Osteoblast (primary cell): ENCODE measurements at regions not wholly inside any gene's neighbourhood (a gene's known extent, or its start where the extent isn't known, plus 50 kb on each side); places are given as distances from the start of the nearest gene placed in this dataset.

ENCODE experiments used
- DNase-seq: peaks from one replicate; pipeline ENCODE4 v3.0.0; 2011; ENCODE audit warnings: low spot score, mixed read lengths; ENCODE audit not compliant: insufficient read length; ENCODE audit errors: missing footprints
- H2AFZ ChIP-seq: 2 replicates; pipeline ENCODE4 v1.6.0; 2011; ENCODE audit warnings: mild to moderate bottlenecking, low read length
- H3K27ac ChIP-seq: 2 replicates; pipeline ENCODE4 v1.5.1; 2011; ENCODE audit warnings: mild to moderate bottlenecking, low read depth, low read length, moderate library complexity
- H3K27me3 ChIP-seq: 2 replicates; pipeline ENCODE4 v1.6.0; 2012; ENCODE audit warnings: mild to moderate bottlenecking, control low read depth, inconsistent platforms, low read length, moderate library complexity; ENCODE audit not compliant: insufficient read depth
- H3K36me3 ChIP-seq: 2 replicates; pipeline ENCODE4 v1.5.1; 2011; ENCODE audit warnings: mild to moderate bottlenecking, low read length, control low read depth, moderate library complexity; ENCODE audit not compliant: insufficient read depth
- H3K4me1 ChIP-seq: 2 replicates; pipeline ENCODE4 v1.5.1; 2011; ENCODE audit warnings: mild to moderate bottlenecking, low read length, control low read depth, moderate library complexity; ENCODE audit not compliant: insufficient read depth
- H3K4me2 ChIP-seq: 2 replicates; pipeline ENCODE4 v1.6.0; 2011; ENCODE audit warnings: mild to moderate bottlenecking, low read length; ENCODE audit not compliant: insufficient read depth
- H3K4me3 ChIP-seq: fragments of 200-600 bp; sonication (generic); 3 replicates; pipeline ENCODE4 v1.5.1; 2012; ENCODE audit warnings: mild to moderate bottlenecking, low read length, inconsistent platforms; ENCODE audit not compliant: insufficient read depth
- H3K79me2 ChIP-seq: 2 replicates; pipeline ENCODE4 v1.6.0; 2012; ENCODE audit warnings: mild to moderate bottlenecking, low read length, control low read depth, inconsistent platforms; ENCODE audit not compliant: insufficient read depth
- H3K9me3 ChIP-seq: 2 replicates; pipeline ENCODE4 v1.5.1; 2011; ENCODE audit warnings: low read depth, low read length, control low read depth
- H4K20me1 ChIP-seq: 2 replicates; pipeline ENCODE4 v1.6.0; 2012; ENCODE audit warnings: mild to moderate bottlenecking, low read length, control low read depth; ENCODE audit not compliant: insufficient read depth
- TF ChIP-seq, protein P1 (sequence below): IDR thresholded peaks from 2 replicates; pipeline ENCODE4 v1.5.1; 2011; ENCODE audit warnings: mild to moderate bottlenecking, low read depth, low read length, moderate library complexity; ENCODE audit errors: extremely low read depth

- H3K4me3 ChIP-seq, result no peak overlapping the region
- no peak overlapping the region for H2AFZ ChIP-seq
- H3K4me1 ChIP-seq, result no peaks in the 10 kb centered on the region
- no peaks in the 10 kb centered on the region for H3K79me2 ChIP-seq
- H3K27ac ChIP-seq, result no peak overlapping the region
- no peak overlapping the region for H3K4me2 ChIP-seq
- no peaks in the 10 kb centered on the region for H3K9me3 ChIP-seq
- TF ChIP-seq, protein P1, sequence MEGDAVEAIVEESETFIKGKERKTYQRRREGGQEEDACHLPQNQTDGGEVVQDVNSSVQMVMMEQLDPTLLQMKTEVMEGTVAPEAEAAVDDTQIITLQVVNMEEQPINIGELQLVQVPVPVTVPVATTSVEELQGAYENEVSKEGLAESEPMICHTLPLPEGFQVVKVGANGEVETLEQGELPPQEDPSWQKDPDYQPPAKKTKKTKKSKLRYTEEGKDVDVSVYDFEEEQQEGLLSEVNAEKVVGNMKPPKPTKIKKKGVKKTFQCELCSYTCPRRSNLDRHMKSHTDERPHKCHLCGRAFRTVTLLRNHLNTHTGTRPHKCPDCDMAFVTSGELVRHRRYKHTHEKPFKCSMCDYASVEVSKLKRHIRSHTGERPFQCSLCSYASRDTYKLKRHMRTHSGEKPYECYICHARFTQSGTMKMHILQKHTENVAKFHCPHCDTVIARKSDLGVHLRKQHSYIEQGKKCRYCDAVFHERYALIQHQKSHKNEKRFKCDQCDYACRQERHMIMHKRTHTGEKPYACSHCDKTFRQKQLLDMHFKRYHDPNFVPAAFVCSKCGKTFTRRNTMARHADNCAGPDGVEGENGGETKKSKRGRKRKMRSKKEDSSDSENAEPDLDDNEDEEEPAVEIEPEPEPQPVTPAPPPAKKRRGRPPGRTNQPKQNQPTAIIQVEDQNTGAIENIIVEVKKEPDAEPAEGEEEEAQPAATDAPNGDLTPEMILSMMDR, result no peak
- DNase-seq, result no peak
- no peaks in the 10 kb centered on the region for H4K20me1 ChIP-seq
- H3K27me3 ChIP-seq, result peaks cover 4% of the 10 kb centered on the region
- no peaks in the 10 kb centered on the region for H3K36me3 ChIP-seq
Observed at GRCh38 chr10:133023216-133023843, 64.4 kb upstream of the ADGRA1 start.

DNA sequence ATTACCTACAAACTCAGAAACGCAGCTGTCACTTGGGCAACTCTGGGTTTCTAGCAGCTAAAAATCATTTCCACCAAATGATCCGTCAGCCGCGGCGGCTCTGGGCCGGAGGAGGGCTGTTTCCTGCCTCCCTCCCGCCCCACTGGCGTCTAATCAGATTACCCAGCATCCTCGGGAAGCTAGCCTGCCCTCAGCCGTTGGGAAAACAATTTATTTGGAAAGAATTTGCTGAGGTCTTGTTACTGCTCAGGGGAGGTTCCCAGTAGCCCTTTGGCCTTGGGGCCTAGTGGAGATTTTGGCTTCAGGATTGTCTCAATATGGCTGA lies 65.0 kb upstream of the ADGRA1 start:
- no peak overlapping the region for H3K27ac ChIP-seq
- no peak for DNase-seq
- no peaks in the 10 kb centered on the region for H3K4me1 ChIP-seq
- H3K27me3 ChIP-seq, result peaks cover 4% of the 10 kb centered on the region
- TF ChIP-seq, protein P1, result no peak
- no peak overlapping the region for H3K4me3 ChIP-seq
- H3K4me2 ChIP-seq, result no peak overlapping the region
- H3K9me3 ChIP-seq, result no peaks in the 10 kb centered on the region
- H2AFZ ChIP-seq, result no peak overlapping the region
- no peaks in the 10 kb centered on the region for H4K20me1 ChIP-seq
- no peaks in the 10 kb centered on the region for H3K79me2 ChIP-seq
- H3K36me3 ChIP-seq, result no peaks in the 10 kb centered on the region

DNA sequence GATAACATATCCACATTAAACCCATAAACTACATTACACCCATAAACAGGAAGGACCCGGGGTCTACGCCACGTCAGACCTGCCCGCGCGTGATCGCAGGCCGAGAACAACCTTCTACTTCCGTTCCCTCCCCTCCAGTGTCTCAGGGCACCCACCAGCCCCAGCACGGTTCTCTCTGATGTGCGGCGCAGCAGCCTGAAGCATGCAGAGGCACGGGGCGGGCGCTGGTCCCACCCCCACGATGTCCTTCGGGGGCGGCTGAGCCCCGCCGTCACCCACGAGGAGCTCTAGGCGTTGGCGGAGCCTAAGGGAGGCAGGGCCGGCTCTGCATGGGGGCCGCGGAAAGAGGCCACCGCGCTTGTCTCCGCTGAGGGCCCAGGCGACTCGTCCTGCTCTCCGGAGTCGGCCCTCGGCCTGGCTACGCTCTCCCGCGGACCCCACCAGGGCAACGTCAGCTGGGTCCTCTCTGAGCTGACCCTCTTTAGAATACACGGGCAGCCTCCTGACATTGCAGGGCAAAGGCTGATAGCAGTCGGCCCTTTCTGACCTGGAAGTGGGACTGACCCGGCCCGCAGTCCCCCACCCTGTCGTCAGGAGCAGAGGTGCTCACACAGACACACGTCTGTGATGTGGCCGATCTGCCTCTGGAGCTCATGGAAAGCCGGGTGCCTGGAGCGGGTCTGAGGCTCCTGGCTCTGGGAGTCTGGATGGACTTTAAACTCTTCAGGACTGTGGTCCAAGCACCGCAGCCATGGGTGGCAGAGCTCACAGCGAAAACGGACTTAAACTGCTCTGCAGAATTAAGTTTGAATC lies 65.6 kb upstream of the ADGRA1 start:
- H4K20me1 ChIP-seq, result no peaks in the 10 kb centered on the region
- TF ChIP-seq, protein P1, result no peak
- H3K36me3 ChIP-seq, result no peaks in the 10 kb centered on the region
- H3K79me2 ChIP-seq, result no peaks in the 10 kb centered on the region
- peaks cover 4% of the 10 kb centered on the region for H3K27me3 ChIP-seq
- DNase-seq, result no peak
- no peak overlapping the region for H2AFZ ChIP-seq
- no peaks in the 10 kb centered on the region for H3K4me1 ChIP-seq
- no peak overlapping the region for H3K4me3 ChIP-seq
- H3K27ac ChIP-seq, result no peak overlapping the region
- no peaks in the 10 kb centered on the region for H3K9me3 ChIP-seq
- H3K4me2 ChIP-seq, result no peak overlapping the region

DNA sequence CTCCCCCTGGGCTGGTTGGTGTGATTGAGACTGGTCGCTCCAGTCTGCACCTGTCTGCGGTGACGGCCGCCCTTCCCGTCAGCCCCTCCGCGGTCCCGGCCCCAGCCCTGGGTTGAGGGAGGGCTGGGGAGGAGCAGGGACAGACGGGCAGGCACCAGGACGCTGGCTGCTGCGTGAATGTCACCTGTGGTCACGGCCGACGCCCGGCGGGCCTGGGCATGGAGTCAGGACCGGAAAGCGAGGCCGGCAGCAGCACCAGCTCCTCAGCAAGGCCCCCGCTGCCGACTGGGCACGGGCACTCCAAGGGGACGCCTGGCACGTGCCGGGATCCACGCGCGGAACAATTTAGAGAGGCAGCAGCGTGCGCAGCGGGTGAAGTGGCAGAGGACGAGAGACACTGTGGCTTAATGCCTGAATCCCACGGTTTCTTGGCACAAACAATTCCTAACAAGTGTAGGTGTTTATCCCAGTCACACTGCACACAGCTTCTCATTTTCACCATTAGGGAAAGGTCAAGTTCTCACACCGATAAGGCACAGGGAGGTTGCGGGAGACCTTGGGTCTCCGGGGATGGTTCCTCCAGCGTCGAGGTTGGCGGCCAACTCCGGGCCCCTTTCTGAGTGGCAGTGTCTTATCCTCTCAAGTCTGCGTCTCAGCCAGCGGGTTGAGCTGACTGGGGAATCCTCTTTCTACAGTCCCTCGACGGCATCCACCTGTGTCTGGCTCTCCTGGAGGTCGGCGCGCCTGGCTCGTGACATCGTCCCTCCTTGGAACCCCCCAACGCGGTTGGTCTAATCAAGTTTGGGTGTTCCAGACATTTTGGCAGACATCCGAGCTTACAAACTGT lies 66.4 kb upstream of the ADGRA1 start:
- no peak overlapping the region for H2AFZ ChIP-seq
- H3K4me2 ChIP-seq, result no peak overlapping the region
- H3K36me3 ChIP-seq, result no peaks in the 10 kb centered on the region
- H4K20me1 ChIP-seq, result no peaks in the 10 kb centered on the region
- no peaks in the 10 kb centered on the region for H3K79me2 ChIP-seq
- TF ChIP-seq, protein P1, result no peak
- H3K4me3 ChIP-seq, result no peak overlapping the region
- no peak overlapping the region for H3K27ac ChIP-seq
- H3K4me1 ChIP-seq, result no peaks in the 10 kb centered on the region
- DNase-seq, result no peak
- no peaks in the 10 kb centered on the region for H3K9me3 ChIP-seq
- peaks cover 4% of the 10 kb centered on the region for H3K27me3 ChIP-seq
